ENCODE measurements at regions not wholly inside any gene's neighbourhood (a gene's known extent, or its start where the extent isn't known, plus 50 kb on each side); places are given as distances from the start of the nearest gene placed in this dataset.
A peak's percentile ranks its signal among the peaks of the same experiment; 100 is the strongest.

DNA sequence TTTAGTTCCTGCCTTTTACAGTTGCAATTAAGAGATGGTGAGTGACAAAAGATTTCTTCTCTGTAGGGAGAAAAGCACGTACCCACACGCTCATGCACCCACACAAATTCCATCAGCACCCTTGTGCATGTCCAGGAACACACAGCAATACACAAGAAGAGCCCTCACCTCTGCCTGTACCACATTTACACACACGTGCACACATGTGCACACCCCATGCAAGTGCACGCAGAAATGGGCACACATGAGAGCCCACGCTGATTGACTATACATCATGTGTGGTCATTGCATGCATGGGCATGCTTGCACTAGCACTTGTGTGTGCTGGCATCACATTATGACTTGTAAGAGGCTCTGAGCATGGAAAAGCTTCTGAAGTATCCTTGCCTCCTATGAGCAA lies 70.5 kb downstream of the SERPINA3 start:
- Histone ChIP-seq H3K36me3 (ENCODE audit: control insufficient read depth in 2 of 3, insufficient read depth in 3 of 3, low read length in 3 of 3) (no peaks in the 10 kb centered on the region), H3K4me3 (ENCODE audit: low read length in 3 of 3) (no peak overlapping the region), H3K9ac (ENCODE audit: low read length in 3 of 3) (no peak overlapping the region), H3K27me3 (ENCODE audit: control insufficient read depth, insufficient read depth, low read length) (no peaks in the 10 kb centered on the region), H3K27ac (ENCODE audit: low read depth in 2 of 2, low read length in 2 of 2) (no peak overlapping the region), H3K4me1 (ENCODE audit: control insufficient read depth in 2 of 3, insufficient read depth in 2 of 3, low read depth in 1 of 3, low read length in 3 of 3) (no peaks in the 10 kb centered on the region), H3K9me3 (ENCODE audit: control insufficient read depth in 2 of 3, insufficient read depth in 1 of 3, low read length in 3 of 3) (no peaks in the 10 kb centered on the region)
- FAIRE-seq (no peak), DNase-seq (no peak)
- intact Hi-C loops (cut with DNase I) = loop anchor here (10.0 kb wide), 2 partner anchors 412 to 752 kb away; no protein-coding TSS in a partner anchor
- no peak for TF ChIP-seq CTCF (IDR thresholded peaks at IDR 0.05; ENCODE audit: borderline replicate concordance, extremely low read depth, insufficient read depth)

DNA sequence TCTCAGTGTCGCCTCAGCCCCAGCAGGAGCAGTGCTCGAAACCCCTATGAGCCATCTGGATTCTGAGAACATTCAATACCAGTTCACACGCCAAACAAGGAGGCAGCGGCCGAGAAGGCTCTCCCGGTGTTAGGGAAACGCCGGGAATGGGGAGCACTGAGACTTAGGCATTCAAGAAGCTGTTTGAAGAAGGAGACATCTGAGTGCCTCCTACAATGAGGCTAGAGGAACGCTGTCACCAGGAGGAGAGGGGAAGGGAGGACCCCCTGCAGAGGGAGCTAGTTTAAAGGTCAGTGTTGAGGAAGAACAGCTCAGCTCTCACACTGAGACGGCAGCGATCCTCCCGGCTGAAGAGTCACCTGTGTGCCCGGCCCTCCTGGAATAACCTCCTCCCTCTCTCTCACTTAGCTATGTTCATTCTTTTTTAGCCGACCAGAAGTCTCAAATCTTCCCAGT lies 69.9 kb downstream of the SERPINA3 start:
- no peak overlapping the region for H3K4me3 ChIP-seq (ENCODE audit: low read length in 3 of 3)
- H3K36me3 ChIP-seq (ENCODE audit: control insufficient read depth in 2 of 3, insufficient read depth in 3 of 3, low read length in 3 of 3) = no peaks in the 10 kb centered on the region
- no peak for FAIRE-seq
- TF ChIP-seq CTCF (IDR thresholded peaks at IDR 0.05; ENCODE audit: borderline replicate concordance, extremely low read depth, insufficient read depth) = no peak
- H3K27me3 ChIP-seq (ENCODE audit: control insufficient read depth, insufficient read depth, low read length) = no peaks in the 10 kb centered on the region
- intact Hi-C loops (cut with DNase I) = loop anchor here (10.0 kb wide), 2 partner anchors 413 to 753 kb away; no protein-coding TSS in a partner anchor
- H3K27ac ChIP-seq (ENCODE audit: low read depth in 2 of 2, low read length in 2 of 2) = no peak overlapping the region
- H3K9me3 ChIP-seq (ENCODE audit: control insufficient read depth in 2 of 3, insufficient read depth in 1 of 3, low read length in 3 of 3) = no peaks in the 10 kb centered on the region
- no peaks in the 10 kb centered on the region for H3K4me1 ChIP-seq (ENCODE audit: control insufficient read depth in 2 of 3, insufficient read depth in 2 of 3, low read depth in 1 of 3, low read length in 3 of 3)
- H3K9ac ChIP-seq (ENCODE audit: low read length in 3 of 3) = no peak overlapping the region
- DNase-seq = no peak

- intact Hi-C loops (cut with DNase I) = loop anchor here (10.0 kb wide), 2 partner anchors 413 to 753 kb away; no protein-coding TSS in a partner anchor
- FAIRE-seq = no peak
- peak; percentile 45 for TF ChIP-seq CTCF (IDR thresholded peaks at IDR 0.05; ENCODE audit: borderline replicate concordance, extremely low read depth, insufficient read depth)
- no peaks in the 10 kb centered on the region for H3K9me3 ChIP-seq (ENCODE audit: control insufficient read depth in 2 of 3, insufficient read depth in 1 of 3, low read length in 3 of 3)
- no peaks in the 10 kb centered on the region for H3K4me1 ChIP-seq (ENCODE audit: control insufficient read depth in 2 of 3, insufficient read depth in 2 of 3, low read depth in 1 of 3, low read length in 3 of 3)
- no peak overlapping the region for H3K4me3 ChIP-seq (ENCODE audit: low read length in 3 of 3)
- H3K36me3 ChIP-seq (ENCODE audit: control insufficient read depth in 2 of 3, insufficient read depth in 3 of 3, low read length in 3 of 3) = no peaks in the 10 kb centered on the region
- no peak overlapping the region for H3K27ac ChIP-seq (ENCODE audit: low read depth in 2 of 2, low read length in 2 of 2)
- no peak for DNase-seq
- no peaks in the 10 kb centered on the region for H3K27me3 ChIP-seq (ENCODE audit: control insufficient read depth, insufficient read depth, low read length)
- no peak overlapping the region for H3K9ac ChIP-seq (ENCODE audit: low read length in 3 of 3)
These were observed 69.3 kb downstream of the SERPINA3 start for GRCh38 chr14:94681300-94682060.
